GM12873 (cell line): ENCODE measurements at regions not wholly inside any gene's neighbourhood (a gene's known extent, or its start where the extent isn't known, plus 50 kb on each side); places are given as distances from the start of the nearest gene placed in this dataset.

ENCODE experiments used
- TF ChIP-seq, protein P1 (sequence below): IDR thresholded peaks from 2 replicates; pipeline ENCODE4 v1.5.1; 2012; ENCODE audit warnings: low read depth, mild to moderate bottlenecking, moderate library complexity, low read length, control low read depth; ENCODE audit not compliant: insufficient read depth; ENCODE audit errors: missing control alignments

DNA sequence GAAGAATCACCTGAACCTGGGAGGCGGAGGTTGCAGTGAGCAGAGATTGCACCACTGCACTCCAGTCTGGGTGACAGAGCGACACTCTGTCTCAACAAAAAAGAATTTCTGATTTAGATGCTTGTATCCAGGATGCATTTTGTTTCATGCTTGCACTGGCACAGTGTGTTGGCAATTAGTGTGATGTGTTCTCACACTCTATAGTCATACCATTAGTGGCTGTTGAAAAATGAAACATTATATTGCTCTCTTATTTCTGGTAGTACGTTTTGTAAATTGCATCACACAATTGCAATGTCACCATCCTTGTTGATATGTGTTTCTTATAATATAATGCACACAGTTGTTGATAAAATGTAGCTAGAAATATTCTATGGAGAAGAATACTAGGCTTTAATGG, 51.3 kb upstream of the RMST start:
- TF ChIP-seq, protein P1, sequence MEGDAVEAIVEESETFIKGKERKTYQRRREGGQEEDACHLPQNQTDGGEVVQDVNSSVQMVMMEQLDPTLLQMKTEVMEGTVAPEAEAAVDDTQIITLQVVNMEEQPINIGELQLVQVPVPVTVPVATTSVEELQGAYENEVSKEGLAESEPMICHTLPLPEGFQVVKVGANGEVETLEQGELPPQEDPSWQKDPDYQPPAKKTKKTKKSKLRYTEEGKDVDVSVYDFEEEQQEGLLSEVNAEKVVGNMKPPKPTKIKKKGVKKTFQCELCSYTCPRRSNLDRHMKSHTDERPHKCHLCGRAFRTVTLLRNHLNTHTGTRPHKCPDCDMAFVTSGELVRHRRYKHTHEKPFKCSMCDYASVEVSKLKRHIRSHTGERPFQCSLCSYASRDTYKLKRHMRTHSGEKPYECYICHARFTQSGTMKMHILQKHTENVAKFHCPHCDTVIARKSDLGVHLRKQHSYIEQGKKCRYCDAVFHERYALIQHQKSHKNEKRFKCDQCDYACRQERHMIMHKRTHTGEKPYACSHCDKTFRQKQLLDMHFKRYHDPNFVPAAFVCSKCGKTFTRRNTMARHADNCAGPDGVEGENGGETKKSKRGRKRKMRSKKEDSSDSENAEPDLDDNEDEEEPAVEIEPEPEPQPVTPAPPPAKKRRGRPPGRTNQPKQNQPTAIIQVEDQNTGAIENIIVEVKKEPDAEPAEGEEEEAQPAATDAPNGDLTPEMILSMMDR = no peak
